ENCODE measurements at regions not wholly inside any gene's neighbourhood (a gene's known extent, or its start where the extent isn't known, plus 50 kb on each side); places are given as distances from the start of the nearest gene placed in this dataset.

DNA sequence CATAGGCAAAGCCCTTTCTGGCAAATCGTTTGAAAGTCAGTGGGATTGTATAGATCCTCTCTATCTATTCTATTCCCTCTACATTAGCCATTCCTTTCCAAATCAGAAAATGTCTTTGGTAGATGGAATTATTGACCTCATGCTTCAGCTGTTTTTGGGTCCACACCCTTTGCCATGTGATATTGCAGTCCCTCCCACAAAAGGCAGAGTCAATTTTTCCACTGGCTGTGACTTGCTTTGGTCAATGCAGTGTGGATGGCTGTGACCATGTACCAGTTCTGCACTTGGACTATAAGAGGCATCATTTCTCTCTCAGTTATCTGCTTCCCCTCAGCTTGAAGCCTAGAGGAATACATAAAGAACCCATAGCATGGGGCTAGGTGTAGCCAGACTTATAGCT lies 332.9 kb downstream of the PTEN start:
- Histone ChIP-seq H3K14ac (ENCODE audit: insufficient read length) (no peak overlapping the region), H3K4me1 (replicated peaks in 1 of 4; ENCODE audit: control insufficient read depth in 3 of 4, insufficient read depth in 4 of 4, low read length in 3 of 4) (peaks cover 0 to 4% (median 0%) of the 10 kb centered on the region in 4 experiments; a peak in 1 of 7 replicates), H3K4me2 (ENCODE audit: insufficient read depth in 1 of 2, low read depth in 2 of 2, low read length in 2 of 2) (no peak overlapping the region), H3K56ac (replicated peaks; ENCODE audit: insufficient read length, low read depth, low read length) (no peak overlapping the region), H3K4ac (replicated peaks; ENCODE audit: insufficient read length, low read depth, low read length) (no peak overlapping the region), H4K20me1 (replicated peaks in 1 of 2; ENCODE audit: control insufficient read depth in 1 of 2, insufficient read depth in 2 of 2, low read length in 2 of 2) (no peaks in the 10 kb centered on the region), H3K18ac (ENCODE audit: extremely low read depth, low read length) (no peak overlapping the region), H3K79me1 (ENCODE audit: low read depth, low read length) (no peaks in the 10 kb centered on the region), H3K79me2 (ENCODE audit: control insufficient read depth in 1 of 2, insufficient read depth in 2 of 2, low read length in 2 of 2) (no peaks in the 10 kb centered on the region), H3K23me2 (ENCODE audit: low read depth, low read length) (no peaks in the 10 kb centered on the region), H3K27ac (ENCODE audit: low read depth, low read length) (no peak overlapping the region), H4K5ac (ENCODE audit: insufficient read length, low read depth, low read length) (no peak overlapping the region), H4K8ac (ENCODE audit: extremely low read depth, insufficient read depth, low read length) (no peak overlapping the region), H2AK5ac (ENCODE audit: low read depth, low read length) (no peak overlapping the region), H2BK120ac (replicated peaks; ENCODE audit: low read depth, low read length) (no peak overlapping the region), H4K91ac (replicated peaks; ENCODE audit: insufficient read length, low read length) (no peak overlapping the region), H3K36me3 (ENCODE audit: control insufficient read depth in 2 of 4, insufficient read depth in 4 of 4, low read length in 3 of 4) (no peaks in the 10 kb centered on the region), H2AFZ (ENCODE audit: low read length) (no peak overlapping the region), H2BK5ac (ENCODE audit: low read depth, low read length) (no peak overlapping the region), H3K23ac (ENCODE audit: insufficient read length) (no peak overlapping the region), H2BK12ac (ENCODE audit: low read depth, low read length) (no peak overlapping the region), H3K9me3 (ENCODE audit: insufficient read depth in 2 of 2, low read depth in 1 of 2, low read length in 1 of 2) (no peaks in the 10 kb centered on the region), H2BK15ac (ENCODE audit: low read length) (no peak overlapping the region), H2BK20ac (ENCODE audit: low read length) (no peak overlapping the region), H3K9ac (replicated peaks in 1 of 4; ENCODE audit: extremely low read depth in 1 of 4, low read depth in 3 of 4, low read length in 3 of 4) (no peak overlapping the region), H3K4me3 (ENCODE audit: extremely low read depth in 1 of 4, insufficient read depth in 2 of 4, low read depth in 3 of 4, low read length in 4 of 4) (no peak overlapping the region), H3K27me3 (replicated peaks in 1 of 4; ENCODE audit: control insufficient read depth in 3 of 4, extremely low read depth in 1 of 4, insufficient read depth in 3 of 4, low read length in 3 of 4) (no peaks in the 10 kb centered on the region)
- WGBS, 2 experiments (ENCODE audit: extremely low coverage in 1 of 2, insufficient coverage in 1 of 2, insufficient read length in 1 of 2, insufficient replicate concordance in 2 of 2, low coverage in 1 of 2, low lambda C conversion rate in 2 of 2, missing lambda C conversion rate in 1 of 2): 85% methylated on average over 1 of the region's 1 CpG; no CpG with 5 or more reads in 1 of the 2 experiments
- ChIA-PET POLR2A (ENCODE audit: partially characterized antibody) (no interaction called here), CTCF (ENCODE audit: partially characterized antibody) (interaction anchor here (1.1 to 1.5 kb wide), 2 partner anchors 9 to 11 kb away, joined by 3 read pairs; no protein-coding TSS in a partner anchor)
- no peak for FAIRE-seq
- DNase-seq (ENCODE audit: low read depth in 1 of 2, low spot score in 2 of 2): no peak
- TF ChIP-seq CEBPB (IDR thresholded peaks at IDR 0.05; ENCODE audit: low read depth, low read length): no peak

All from H1 (cell line).